NCI-H2107 treated with DMSO at 0.1 percent for 48 hours (cell line): ENCODE measurements at regions not wholly inside any gene's neighbourhood (a gene's known extent, or its start where the extent isn't known, plus 50 kb on each side); places are given as distances from the start of the nearest gene placed in this dataset.

Source experiments
- DNase-seq: peaks from one replicate; lab custom pipeline; 2025; ENCODE audit not compliant: unreplicated experiment; lab: John Stamatoyannopoulos, UW

GRCh38 chr20:4070323-4071177, 55.2 kb upstream of the RNF24 start:
- DNase-seq: no peak

GRCh38 chr20:4069751-4070150, 54.4 kb upstream of the RNF24 start:
- no peak for DNase-seq

GRCh38 chr20:4068708-4069107, 53.4 kb upstream of the RNF24 start:
- no peak for DNase-seq

GRCh38 chr20:4067600-4068261, 52.4 kb upstream of the RNF24 start:
- DNase-seq: no peak

GRCh38 chr20:4066551-4066950, 51.2 kb upstream of the RNF24 start:
- no peak for DNase-seq

- DNase-seq: no peak
Measured at GRCh38 chr20:4065391-4065844, 50.1 kb upstream of the RNF24 start.
